Neural cell (in vitro differentiated cells): ENCODE measurements at regions not wholly inside any gene's neighbourhood (a gene's known extent, or its start where the extent isn't known, plus 50 kb on each side); places are given as distances from the start of the nearest gene placed in this dataset.

Source experiments
- H2AFZ ChIP-seq: fragments of 200-600, 300-800 bp; sonication (generic), shearing (Covaris generic); 2 replicates; pipeline ENCODE4 v1.6.0; 2014; ENCODE audit warnings: low read depth, mild to moderate bottlenecking, antibody characterized with exemption, low read length, moderate library complexity
- H3F3A ChIP-seq: fragments of 200-600 bp; shearing (Covaris generic); 2 replicates; pipeline ENCODE4 v1.6.1; 2016; ENCODE audit warnings: mild to moderate bottlenecking, moderate library complexity, mixed read lengths, antibody characterized with exemption, low read length; ENCODE audit not compliant: insufficient read depth, poor library complexity, severe bottlenecking
- H3K27ac ChIP-seq: fragments of 200-600, 300-800 bp; sonication (generic), shearing (Covaris generic); 2 replicates; pipeline ENCODE4 v1.5.1; 2014; ENCODE audit warnings: mild to moderate bottlenecking, low read length, moderate library complexity
- H3K27me3 ChIP-seq: fragments of 300-800, 200-600 bp; sonication (generic), shearing (Covaris generic); 2 replicates; pipeline ENCODE4 v1.6.0; 2014; ENCODE audit warnings: mild to moderate bottlenecking, low read depth, low read length, moderate library complexity; ENCODE audit not compliant: insufficient read depth
- H3K36me3 ChIP-seq: fragments of 300-800, 200-600 bp; sonication (generic), shearing (Covaris generic); 2 replicates; pipeline ENCODE4 v1.5.1; 2014; ENCODE audit warnings: mild to moderate bottlenecking, antibody characterized with exemption, low read length, moderate library complexity; ENCODE audit not compliant: insufficient read depth
- H3K4me2 ChIP-seq: fragments of 300-800, 200-600 bp; sonication (generic), shearing (Covaris generic); 2 replicates; pipeline ENCODE4 v1.6.0; 2014; ENCODE audit warnings: mild to moderate bottlenecking, low read length
- H3K4me3 ChIP-seq: fragments of 300-800, 200-600 bp; sonication (generic), shearing (Covaris generic); 2 replicates; pipeline ENCODE4 v1.5.1; 2014; ENCODE audit warnings: mild to moderate bottlenecking, low read length, moderate library complexity
- H3K79me2 ChIP-seq: fragments of 200-600 bp; shearing (Covaris generic); replicated peaks from 2 replicates; pipeline ENCODE4 v1.6.0; 2014; ENCODE audit warnings: mild to moderate bottlenecking, low read length, moderate library complexity; ENCODE audit not compliant: insufficient read depth
- H3K9ac ChIP-seq: fragments of 300-800, 200-600 bp; sonication (generic), shearing (Covaris generic); 2 replicates; pipeline ENCODE4 v1.6.1; 2016; ENCODE audit warnings: mild to moderate bottlenecking, low read length, mixed read lengths
- H3K9me2 ChIP-seq: fragments of 200-600 bp; shearing (Covaris generic); 2 replicates; pipeline ENCODE4 v1.6.1; 2016; ENCODE audit warnings: mild to moderate bottlenecking, low read length, mixed read lengths; ENCODE audit not compliant: insufficient read depth
- H3K9me3 ChIP-seq: fragments of 200-600, 300-800 bp; sonication (generic), shearing (Covaris generic); 2 replicates; pipeline ENCODE4 v1.6.1; 2016; ENCODE audit warnings: mild to moderate bottlenecking, mixed run types, low read length, moderate library complexity, mixed read lengths
- H4K20me1 ChIP-seq: fragments of 200-600 bp; shearing (Covaris generic); 2 replicates; pipeline ENCODE4 v1.6.1; 2016; ENCODE audit warnings: mild to moderate bottlenecking, mixed run types; ENCODE audit not compliant: insufficient read depth
- EP300 ChIP-seq: fragments of 450-650 bp; conservative IDR thresholded peaks from 2 replicates; pipeline ENCODE4 v1.6.1; 2014; ENCODE audit warnings: antibody characterized with exemption, mild to moderate bottlenecking, moderate library complexity; ENCODE audit not compliant: poor library complexity, severe bottlenecking
- EZH2 ChIP-seq: fragments of 200-600, 300-800 bp; shearing (Covaris generic), sonication (generic); IDR thresholded peaks from 2 replicates; pipeline ENCODE4 v1.6.1; 2014; ENCODE audit warnings: antibody characterized with exemption, low read length, borderline replicate concordance, mild to moderate bottlenecking; ENCODE audit not compliant: insufficient read depth, poor library complexity, severe bottlenecking
- MXI1 ChIP-seq: fragments of 450-650 bp; conservative IDR thresholded peaks from 2 replicates; pipeline ENCODE4 v1.6.1; 2014; ENCODE audit warnings: antibody characterized with exemption, mild to moderate bottlenecking; ENCODE audit not compliant: poor library complexity, severe bottlenecking
- POLR2AphosphoS5 ChIP-seq: IDR thresholded peaks from 2 replicates; pipeline ENCODE4 v1.6.1; 2012
- RAD21 ChIP-seq: fragments of 450-650 bp; conservative IDR thresholded peaks from 2 replicates; pipeline ENCODE4 v1.6.1; 2014; ENCODE audit warnings: antibody characterized with exemption, mild to moderate bottlenecking, moderate library complexity
- SMC3 ChIP-seq: fragments of 450-650 bp; conservative IDR thresholded peaks from 2 replicates; pipeline ENCODE4 v1.6.1; 2014; ENCODE audit warnings: antibody characterized with exemption, mild to moderate bottlenecking, moderate library complexity; ENCODE audit not compliant: poor library complexity
- TAF1 ChIP-seq: IDR thresholded peaks from 2 replicates; pipeline ENCODE4 v1.6.1; 2012; ENCODE audit warnings: low read depth
- TF ChIP-seq, protein P1 (sequence below): IDR thresholded peaks from 2 replicates; pipeline ENCODE4 v1.6.1; 2012; ENCODE audit warnings: borderline replicate concordance
- TF ChIP-seq, protein P2 (sequence below): fragments of 450-650 bp; IDR thresholded peaks from 2 replicates; pipeline ENCODE4 v1.5.1; 2014; ENCODE audit warnings: antibody characterized with exemption, mild to moderate bottlenecking, moderate library complexity; ENCODE audit not compliant: poor library complexity, severe bottlenecking

DNA sequence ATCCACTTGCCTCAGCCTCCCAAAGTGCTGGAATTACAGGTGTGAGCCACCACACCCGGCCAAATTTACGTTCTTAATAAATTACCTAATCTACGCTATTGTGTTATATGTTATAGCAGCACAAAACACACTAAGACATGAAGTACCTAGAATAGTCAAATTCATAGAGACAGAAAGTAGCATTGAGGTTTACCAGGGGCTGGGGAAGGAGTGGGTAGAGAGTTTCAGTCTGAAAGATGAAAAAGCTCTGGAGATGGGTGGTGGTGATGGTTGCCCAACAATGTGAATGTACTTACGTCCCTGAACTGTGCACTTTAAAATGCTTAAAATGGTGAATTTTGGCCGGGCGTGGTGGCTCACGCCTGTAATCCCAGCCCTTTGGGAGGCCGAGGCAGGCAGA, 65.7 kb upstream of the NUP50 start:
- H3F3A ChIP-seq = no peaks in the 10 kb centered on the region
- no peak overlapping the region for H3K4me2 ChIP-seq
- no peaks in the 10 kb centered on the region for H3K27me3 ChIP-seq
- no peaks in the 10 kb centered on the region for H3K9me2 ChIP-seq
- H3K9ac ChIP-seq = no peak overlapping the region
- no peak overlapping the region for H2AFZ ChIP-seq
- H4K20me1 ChIP-seq = no peaks in the 10 kb centered on the region
- no peak overlapping the region for H3K27ac ChIP-seq
- no peaks in the 10 kb centered on the region for H3K79me2 ChIP-seq
- no peaks in the 10 kb centered on the region for H3K9me3 ChIP-seq
- no peak for TF ChIP-seq TAF1
- no peak for TF ChIP-seq SMC3
- no peak for TF ChIP-seq RAD21
- TF ChIP-seq, protein P1, sequence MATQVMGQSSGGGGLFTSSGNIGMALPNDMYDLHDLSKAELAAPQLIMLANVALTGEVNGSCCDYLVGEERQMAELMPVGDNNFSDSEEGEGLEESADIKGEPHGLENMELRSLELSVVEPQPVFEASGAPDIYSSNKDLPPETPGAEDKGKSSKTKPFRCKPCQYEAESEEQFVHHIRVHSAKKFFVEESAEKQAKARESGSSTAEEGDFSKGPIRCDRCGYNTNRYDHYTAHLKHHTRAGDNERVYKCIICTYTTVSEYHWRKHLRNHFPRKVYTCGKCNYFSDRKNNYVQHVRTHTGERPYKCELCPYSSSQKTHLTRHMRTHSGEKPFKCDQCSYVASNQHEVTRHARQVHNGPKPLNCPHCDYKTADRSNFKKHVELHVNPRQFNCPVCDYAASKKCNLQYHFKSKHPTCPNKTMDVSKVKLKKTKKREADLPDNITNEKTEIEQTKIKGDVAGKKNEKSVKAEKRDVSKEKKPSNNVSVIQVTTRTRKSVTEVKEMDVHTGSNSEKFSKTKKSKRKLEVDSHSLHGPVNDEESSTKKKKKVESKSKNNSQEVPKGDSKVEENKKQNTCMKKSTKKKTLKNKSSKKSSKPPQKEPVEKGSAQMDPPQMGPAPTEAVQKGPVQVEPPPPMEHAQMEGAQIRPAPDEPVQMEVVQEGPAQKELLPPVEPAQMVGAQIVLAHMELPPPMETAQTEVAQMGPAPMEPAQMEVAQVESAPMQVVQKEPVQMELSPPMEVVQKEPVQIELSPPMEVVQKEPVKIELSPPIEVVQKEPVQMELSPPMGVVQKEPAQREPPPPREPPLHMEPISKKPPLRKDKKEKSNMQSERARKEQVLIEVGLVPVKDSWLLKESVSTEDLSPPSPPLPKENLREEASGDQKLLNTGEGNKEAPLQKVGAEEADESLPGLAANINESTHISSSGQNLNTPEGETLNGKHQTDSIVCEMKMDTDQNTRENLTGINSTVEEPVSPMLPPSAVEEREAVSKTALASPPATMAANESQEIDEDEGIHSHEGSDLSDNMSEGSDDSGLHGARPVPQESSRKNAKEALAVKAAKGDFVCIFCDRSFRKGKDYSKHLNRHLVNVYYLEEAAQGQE = no peak
- TF ChIP-seq, protein P2, sequence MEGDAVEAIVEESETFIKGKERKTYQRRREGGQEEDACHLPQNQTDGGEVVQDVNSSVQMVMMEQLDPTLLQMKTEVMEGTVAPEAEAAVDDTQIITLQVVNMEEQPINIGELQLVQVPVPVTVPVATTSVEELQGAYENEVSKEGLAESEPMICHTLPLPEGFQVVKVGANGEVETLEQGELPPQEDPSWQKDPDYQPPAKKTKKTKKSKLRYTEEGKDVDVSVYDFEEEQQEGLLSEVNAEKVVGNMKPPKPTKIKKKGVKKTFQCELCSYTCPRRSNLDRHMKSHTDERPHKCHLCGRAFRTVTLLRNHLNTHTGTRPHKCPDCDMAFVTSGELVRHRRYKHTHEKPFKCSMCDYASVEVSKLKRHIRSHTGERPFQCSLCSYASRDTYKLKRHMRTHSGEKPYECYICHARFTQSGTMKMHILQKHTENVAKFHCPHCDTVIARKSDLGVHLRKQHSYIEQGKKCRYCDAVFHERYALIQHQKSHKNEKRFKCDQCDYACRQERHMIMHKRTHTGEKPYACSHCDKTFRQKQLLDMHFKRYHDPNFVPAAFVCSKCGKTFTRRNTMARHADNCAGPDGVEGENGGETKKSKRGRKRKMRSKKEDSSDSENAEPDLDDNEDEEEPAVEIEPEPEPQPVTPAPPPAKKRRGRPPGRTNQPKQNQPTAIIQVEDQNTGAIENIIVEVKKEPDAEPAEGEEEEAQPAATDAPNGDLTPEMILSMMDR = no peak
- no peak for TF ChIP-seq MXI1
- no peak for TF ChIP-seq EZH2
- TF ChIP-seq POLR2AphosphoS5 = no peak
- no peak for TF ChIP-seq EP300
- no peaks in the 10 kb centered on the region for H3K36me3 ChIP-seq
- no peak overlapping the region for H3K4me3 ChIP-seq

DNA sequence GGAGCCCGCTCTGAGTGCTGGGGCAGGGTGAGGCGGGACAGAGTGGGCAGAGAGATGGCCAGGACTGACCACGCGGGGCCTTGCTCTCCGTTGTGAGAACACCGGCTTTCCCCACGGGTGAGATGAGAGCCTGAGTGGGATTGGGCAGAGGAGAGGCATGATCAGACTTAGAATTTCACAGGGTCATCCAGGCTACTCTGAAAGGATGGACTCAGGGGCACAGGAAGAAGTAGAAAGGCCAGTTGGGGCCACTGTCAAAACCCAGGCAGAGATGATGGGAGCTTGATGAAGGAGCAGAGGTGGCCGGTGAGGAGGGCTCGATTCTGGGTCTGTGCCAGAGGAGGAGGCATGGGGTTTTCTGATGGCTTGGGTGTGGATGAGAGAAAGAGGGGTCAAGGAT, 63.8 kb upstream of the NUP50 start:
- Histone ChIP-seq H3K36me3 (no peaks in the 10 kb centered on the region), H3F3A (no peaks in the 10 kb centered on the region), H3K9me2 (no peaks in the 10 kb centered on the region), H3K79me2 (no peaks in the 10 kb centered on the region), H3K27me3 (no peaks in the 10 kb centered on the region), H3K9me3 (no peaks in the 10 kb centered on the region), H2AFZ (no peak overlapping the region), H3K27ac (no peak overlapping the region), H3K4me2 (no peak overlapping the region), H3K9ac (no peak overlapping the region), H3K4me3 (no peak overlapping the region), H4K20me1 (no peaks in the 10 kb centered on the region)
- TF ChIP-seq MXI1 = no peak
- TF ChIP-seq SMC3 = no peak
- TF ChIP-seq RAD21 = no peak
- TF ChIP-seq, protein P1 = no peak
- TF ChIP-seq TAF1 = no peak
- TF ChIP-seq EZH2 = no peak
- TF ChIP-seq, protein P2 = no peak
- TF ChIP-seq POLR2AphosphoS5 = no peak
- TF ChIP-seq EP300 = no peak
